DMS153 treated with DMSO at 0.1 percent for 48 hours (cell line): ENCODE measurements at regions not wholly inside any gene's neighbourhood (a gene's known extent, or its start where the extent isn't known, plus 50 kb on each side); places are given as distances from the start of the nearest gene placed in this dataset.
"Not testable (repeated sequence)": the region's sequence is repeated elsewhere in the genome, so short reads cannot be mapped to it uniquely, and the experiment has no call there.

Experiments used
- DNase-seq: peaks from one replicate; lab custom pipeline; 2025; ENCODE audit not compliant: unreplicated experiment; lab: John Stamatoyannopoulos, UW

- DNase-seq: no peak
Measured at GRCh38 chr5:165309446-165309845, 1804.0 kb downstream of the MAT2B start.

- DNase-seq: no peak
Measured at GRCh38 chr5:165310031-165310430, 1804.6 kb downstream of the MAT2B start.

- DNase-seq: no peak
Measured at GRCh38 chr5:165321912-165322311, 1816.5 kb downstream of the MAT2B start.

- no peak for DNase-seq
Measured at GRCh38 chr5:165325221-165325620, 1819.8 kb downstream of the MAT2B start.

GRCh38 chr5:165327631-165328030, 1822.2 kb downstream of the MAT2B start:
- no peak for DNase-seq

- no peak for DNase-seq
Measured at GRCh38 chr5:165328846-165329245, 1823.4 kb downstream of the MAT2B start.

GRCh38 chr5:165333623-165334022, 1828.2 kb downstream of the MAT2B start:
- no peak for DNase-seq

- DNase-seq: no peak
Measured at GRCh38 chr5:165334201-165334600, 1828.8 kb downstream of the MAT2B start.

GRCh38 chr5:165349735-165350134, 1844.3 kb downstream of the MAT2B start:
- DNase-seq: no peak

GRCh38 chr5:165351342-165351741, 1845.9 kb downstream of the MAT2B start:
- no peak for DNase-seq

- DNase-seq: no peak
Measured at GRCh38 chr5:165360366-165360765, 1854.9 kb downstream of the MAT2B start.

GRCh38 chr5:165360784-165361542, 1855.5 kb downstream of the MAT2B start:
- DNase-seq: no peak

GRCh38 chr5:165370233-165370632, 1864.8 kb downstream of the MAT2B start:
- no peak for DNase-seq

- no peak for DNase-seq
Measured at GRCh38 chr5:165370794-165371193, 1865.4 kb downstream of the MAT2B start.

GRCh38 chr5:165375201-165375600, 1869.8 kb downstream of the MAT2B start:
- DNase-seq: no peak

GRCh38 chr5:165393839-165394238, 1888.4 kb downstream of the MAT2B start:
- no peak for DNase-seq

- DNase-seq: no peak
Measured at GRCh38 chr5:165397516-165397915, 1892.1 kb downstream of the MAT2B start.

GRCh38 chr5:165400086-165400485, 1894.7 kb downstream of the MAT2B start:
- DNase-seq: no peak

GRCh38 chr5:165404917-165405316, 1899.5 kb downstream of the MAT2B start:
- DNase-seq: no peak

GRCh38 chr5:165405340-165405739, 1899.9 kb downstream of the MAT2B start:
- DNase-seq: no peak

- no peak for DNase-seq
Measured at GRCh38 chr5:165407352-165407751, 1901.9 kb downstream of the MAT2B start.

GRCh38 chr5:165410476-165410875, 1905.1 kb downstream of the MAT2B start:
- no peak for DNase-seq

GRCh38 chr5:165411532-165411931, 1906.1 kb downstream of the MAT2B start:
- DNase-seq: not testable (repeated sequence)
